H1 (cell line): ENCODE measurements at regions not wholly inside any gene's neighbourhood (a gene's known extent, or its start where the extent isn't known, plus 50 kb on each side); places are given as distances from the start of the nearest gene placed in this dataset.

ENCODE experiments used
- CTCF ChIA-PET: fragments of 300-600 bp; sonication (Branson Sonifier 250); formaldehyde crosslinking; loops from one replicate; lab custom pipeline; 2021; ENCODE audit not compliant: partially characterized antibody; lab: Charles Lee
- POLR2A ChIA-PET: fragments of 300-600 bp; sonication (Branson Sonifier 250); formaldehyde crosslinking; loops from one replicate; lab custom pipeline; 2021; ENCODE audit warnings: inconsistent platforms; ENCODE audit not compliant: partially characterized antibody; lab: Charles Lee
- DNase-seq, 2 experiments: peaks; one replicate each; pipeline versions ENCODE4 v3.0.0 to v3.0.0-alpha.2; 2010 to 2022; ENCODE audit warnings: low spot score in 2 of 2, low read depth in 1 of 2, mixed read lengths in 1 of 2
- FAIRE-seq: peaks from 2 replicates; lab custom pipeline; 2011; peaks lifted over from hg19 to GRCh38; lab: Jason Lieb, UNC
- H2AFZ ChIP-seq: 2 replicates; pipeline ENCODE4 v1.8.1; 2012; ENCODE audit warnings: low read length, inconsistent platforms
- H2AK5ac ChIP-seq: 2 replicates; pipeline ENCODE4 v1.6.1; 2013; ENCODE audit warnings: low read depth, low read length
- H2BK120ac ChIP-seq: replicated peaks from 2 replicates; pipeline ENCODE3; 2013; ENCODE audit warnings: low read depth, low read length, inconsistent platforms
- H2BK12ac ChIP-seq: 2 replicates; pipeline ENCODE4 v1.6.1; 2013; ENCODE audit warnings: low read depth, low read length
- H2BK15ac ChIP-seq: 2 replicates; pipeline ENCODE4 v1.6.1; 2013; ENCODE audit warnings: low read length
- H2BK20ac ChIP-seq: 2 replicates; pipeline ENCODE4 v1.6.1; 2013; ENCODE audit warnings: low read length
- H2BK5ac ChIP-seq: 2 replicates; pipeline ENCODE4 v1.6.1; 2013; ENCODE audit warnings: low read depth, low read length
- H3K14ac ChIP-seq: 2 replicates; pipeline ENCODE4 v1.6.1; 2013; ENCODE audit warnings: inconsistent platforms; ENCODE audit not compliant: insufficient read length
- H3K18ac ChIP-seq: 2 replicates; pipeline ENCODE4 v1.6.1; 2013; ENCODE audit warnings: low read length; ENCODE audit errors: extremely low read depth
- H3K23ac ChIP-seq: 2 replicates; pipeline ENCODE4 v1.6.1; 2013; ENCODE audit warnings: inconsistent platforms; ENCODE audit not compliant: insufficient read length
- H3K23me2 ChIP-seq: 2 replicates; pipeline ENCODE4 v1.6.1; 2013; ENCODE audit warnings: low read depth, low read length
- H3K27ac ChIP-seq: 2 replicates; pipeline ENCODE4 v1.6.1; 2011; ENCODE audit warnings: low read depth, low read length, inconsistent platforms
- H3K27me3 ChIP-seq, 4 experiments: replicated peaks in 1 of 4; 1 replicate in 1 of 4; 2 replicates in 3 of 4; pipeline versions ENCODE4 v1.6.1 to v1.8.1; 2011 to 2013; ENCODE audit warnings: low read length in 3 of 4, mild to moderate bottlenecking in 3 of 4, inconsistent platforms in 2 of 4, mixed read lengths in 2 of 4, moderate library complexity in 1 of 4; ENCODE audit not compliant: control insufficient read depth in 3 of 4, insufficient read depth in 3 of 4; ENCODE audit errors: extremely low read depth in 1 of 4
- H3K36me3 ChIP-seq, 4 experiments: 2 replicates each; pipeline versions ENCODE4 v1.6.1 to v1.8.1; 2011 to 2013; ENCODE audit warnings: mild to moderate bottlenecking in 4 of 4, low read length in 3 of 4, moderate library complexity in 2 of 4, control low read depth in 1 of 4, inconsistent platforms in 1 of 4; ENCODE audit not compliant: insufficient read depth in 4 of 4, control insufficient read depth in 2 of 4
- H3K4ac ChIP-seq: replicated peaks from 2 replicates; pipeline ENCODE3; 2013; ENCODE audit warnings: low read length, low read depth, mixed read lengths, inconsistent platforms; ENCODE audit not compliant: insufficient read length
- H3K4me1 ChIP-seq, 4 experiments: replicated peaks in 1 of 4; 1 replicate in 1 of 4; 2 replicates in 3 of 4; pipeline versions ENCODE4 v1.6.1 to v1.8.1; 2011 to 2013; ENCODE audit warnings: low read length in 3 of 4, inconsistent platforms in 2 of 4, mixed read lengths in 1 of 4; ENCODE audit not compliant: insufficient read depth in 4 of 4, control insufficient read depth in 3 of 4
- H3K4me2 ChIP-seq, 2 experiments: 2 replicates each; pipeline versions ENCODE4 v1.6.1 to v1.8.1; 2011 to 2013; ENCODE audit warnings: low read depth in 2 of 2, low read length in 2 of 2, control low read depth in 1 of 2, inconsistent platforms in 1 of 2, mild to moderate bottlenecking in 1 of 2; ENCODE audit not compliant: insufficient read depth in 1 of 2
- H3K4me3 ChIP-seq, 4 experiments: fragments of 200-600, 300-600 bp in 1 of 4; sonication (generic), shearing (Covaris generic), sonication (Bioruptor Twin) in 1 of 4; 2 replicates each; pipeline versions ENCODE4 v1.5.1 to v1.8.1; 2011 to 2016; ENCODE audit warnings: low read length in 4 of 4, low read depth in 3 of 4, control low read depth in 2 of 4, inconsistent platforms in 2 of 4, mild to moderate bottlenecking in 2 of 4, mixed read lengths in 1 of 4, moderate library complexity in 1 of 4; ENCODE audit not compliant: insufficient read depth in 2 of 4; ENCODE audit errors: extremely low read depth in 1 of 4
- H3K56ac ChIP-seq: replicated peaks from 2 replicates; pipeline ENCODE3; 2013; ENCODE audit warnings: low read depth, mild to moderate bottlenecking, mixed read lengths, low read length, inconsistent platforms; ENCODE audit not compliant: insufficient read length
- H3K79me1 ChIP-seq: 2 replicates; pipeline ENCODE4 v1.6.1; 2013; ENCODE audit warnings: low read depth, low read length, control low read depth
- H3K79me2 ChIP-seq, 2 experiments: 2 replicates each; pipeline versions ENCODE4 v1.6.1 to v1.8.1; 2012 to 2013; ENCODE audit warnings: low read length in 2 of 2, mild to moderate bottlenecking in 2 of 2, inconsistent platforms in 1 of 2; ENCODE audit not compliant: insufficient read depth in 2 of 2, control insufficient read depth in 1 of 2
- H3K9ac ChIP-seq, 4 experiments: replicated peaks in 1 of 4; 1 replicate in 1 of 4; 2 replicates in 3 of 4; pipeline versions ENCODE4 v1.6.1 to v1.8.1; 2011 to 2013; ENCODE audit warnings: low read depth in 3 of 4, low read length in 3 of 4, control low read depth in 2 of 4, mild to moderate bottlenecking in 2 of 4, moderate library complexity in 2 of 4, inconsistent platforms in 1 of 4; ENCODE audit errors: extremely low read depth in 1 of 4
- H3K9me3 ChIP-seq, 2 experiments: 2 replicates each; pipeline versions ENCODE4 v1.6.1 to v1.8.1; 2012 to 2013; ENCODE audit warnings: mild to moderate bottlenecking in 2 of 2, moderate library complexity in 2 of 2, control low read depth in 1 of 2, inconsistent platforms in 1 of 2, low read depth in 1 of 2, low read length in 1 of 2, mixed read lengths in 1 of 2; ENCODE audit not compliant: insufficient read depth in 2 of 2
- H4K20me1 ChIP-seq, 2 experiments: replicated peaks in 1 of 2; 2 replicates each; pipeline versions ENCODE3 to v1.8.1; 2011 to 2013; ENCODE audit warnings: inconsistent platforms in 2 of 2, low read length in 2 of 2, mild to moderate bottlenecking in 1 of 2; ENCODE audit not compliant: insufficient read depth in 2 of 2, control insufficient read depth in 1 of 2
- H4K5ac ChIP-seq: 2 replicates; pipeline ENCODE4 v1.6.1; 2013; ENCODE audit warnings: low read length, low read depth, mixed read lengths, inconsistent platforms; ENCODE audit not compliant: insufficient read length
- H4K8ac ChIP-seq: 2 replicates; pipeline ENCODE4 v1.8.0; 2013; ENCODE audit warnings: mild to moderate bottlenecking, moderate library complexity, low read length, inconsistent platforms; ENCODE audit not compliant: insufficient read depth; ENCODE audit errors: extremely low read depth
- H4K91ac ChIP-seq: replicated peaks from 2 replicates; pipeline ENCODE3; 2013; ENCODE audit warnings: low read length, mixed read lengths, inconsistent platforms; ENCODE audit not compliant: insufficient read length
- RBBP5 ChIP-seq: IDR thresholded peaks from 2 replicates; pipeline ENCODE4 v1.7.1; 2012; ENCODE audit warnings: low read depth, mild to moderate bottlenecking, inconsistent platforms, low read length, moderate library complexity, borderline replicate concordance
- WGBS, 2 experiments: shearing (Covaris generic) in 1 of 2; methylation state at CpG; one replicate each; pipeline versions ENCODE4 v1.1.6 to v1.1.7; 2013 to 2015; ENCODE audit warnings: low lambda C conversion rate in 2 of 2, mixed read lengths in 2 of 2, inconsistent platforms in 1 of 2, low coverage in 1 of 2, missing lambda C conversion rate in 1 of 2; ENCODE audit not compliant: insufficient replicate concordance in 2 of 2, insufficient coverage in 1 of 2, insufficient read length in 1 of 2; ENCODE audit errors: extremely low coverage in 1 of 2, missing lambda C conversion rate in 1 of 2; 5-methylcytosine and 5-hydroxymethylcytosine counted together

DNA sequence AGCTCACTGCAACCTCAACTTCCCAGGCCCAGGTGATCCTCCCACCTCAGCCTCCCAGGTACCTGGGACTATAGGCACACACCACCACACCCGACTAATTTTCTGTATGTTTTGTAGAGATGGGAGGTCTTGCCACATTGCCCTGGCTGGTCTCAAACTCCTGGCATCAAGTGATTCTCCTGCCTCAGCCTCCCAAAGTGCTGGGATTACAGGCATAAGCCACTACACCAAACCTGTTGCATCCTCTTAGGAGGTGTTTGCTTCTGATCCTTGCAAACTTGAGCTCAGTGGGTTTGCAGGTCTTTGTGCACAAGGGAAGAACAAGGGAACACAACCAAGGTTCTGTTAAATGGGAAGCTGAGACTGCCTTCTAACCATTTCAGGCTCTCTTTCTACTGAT is 184.6 kb downstream of the ARHGAP12 start:
- no peak overlapping the region for H4K91ac ChIP-seq
- H2AFZ ChIP-seq, result no peak overlapping the region
- no peaks in the 10 kb centered on the region for H3K36me3 ChIP-seq
- no peak overlapping the region for H3K27ac ChIP-seq
- H3K4me1 ChIP-seq, result no peaks in the 10 kb centered on the region; a peak in 1 of 7 replicates
- H2BK120ac ChIP-seq, result no peak overlapping the region
- no peaks in the 10 kb centered on the region for H3K79me2 ChIP-seq
- no peak overlapping the region for H4K8ac ChIP-seq
- no peaks in the 10 kb centered on the region for H3K79me1 ChIP-seq
- no peak overlapping the region for H2BK20ac ChIP-seq
- H3K27me3 ChIP-seq, result no peaks in the 10 kb centered on the region
- H3K9ac ChIP-seq, result no peak overlapping the region
- WGBS, 2 experiments, result 90% methylated on average over 1 of the region's 1 CpG; no CpG with 5 or more reads in 1 of the 2 experiments
- no peak overlapping the region for H3K4me2 ChIP-seq
- H3K4ac ChIP-seq, result no peak overlapping the region
- H4K5ac ChIP-seq, result no peak overlapping the region
- no peak overlapping the region for H2BK15ac ChIP-seq
- H3K14ac ChIP-seq, result no peak overlapping the region
- ChIA-PET CTCF (interaction anchor here (0.8 to 0.9 kb wide), 2 partner anchors 26 to 52 kb away, joined by 3 to 4 read pairs; no protein-coding TSS in a partner anchor), POLR2A (no interaction called here)
- no peak overlapping the region for H2AK5ac ChIP-seq
- no peaks in the 10 kb centered on the region for H4K20me1 ChIP-seq
- 0 out of 4 replicates have a peak, but pooled peaks cover 0 to 3% of the 10 kb centered on the region in 2 experiments for H3K9me3 ChIP-seq
- no peak overlapping the region for H3K56ac ChIP-seq
- H2BK12ac ChIP-seq, result 0 out of 2 replicates have a peak overlapping the region, but pooled peaks have one; percentile 32
- H3K23ac ChIP-seq, result no peak overlapping the region
- H2BK5ac ChIP-seq, result no peak overlapping the region
- FAIRE-seq (no peak), DNase-seq (no peak)
- H3K18ac ChIP-seq, result no peak overlapping the region
- no peak overlapping the region for H3K4me3 ChIP-seq
- no peaks in the 10 kb centered on the region; the same call in 1 of the 2 replicates for H3K23me2 ChIP-seq
- no peak for TF ChIP-seq RBBP5
